ENCODE measurements at regions not wholly inside any gene's neighbourhood (a gene's known extent, or its start where the extent isn't known, plus 50 kb on each side); places are given as distances from the start of the nearest gene placed in this dataset.
"Not testable (repeated sequence)": the region's sequence is repeated elsewhere in the genome, so short reads cannot be mapped to it uniquely, and the experiment has no call there.

DNA sequence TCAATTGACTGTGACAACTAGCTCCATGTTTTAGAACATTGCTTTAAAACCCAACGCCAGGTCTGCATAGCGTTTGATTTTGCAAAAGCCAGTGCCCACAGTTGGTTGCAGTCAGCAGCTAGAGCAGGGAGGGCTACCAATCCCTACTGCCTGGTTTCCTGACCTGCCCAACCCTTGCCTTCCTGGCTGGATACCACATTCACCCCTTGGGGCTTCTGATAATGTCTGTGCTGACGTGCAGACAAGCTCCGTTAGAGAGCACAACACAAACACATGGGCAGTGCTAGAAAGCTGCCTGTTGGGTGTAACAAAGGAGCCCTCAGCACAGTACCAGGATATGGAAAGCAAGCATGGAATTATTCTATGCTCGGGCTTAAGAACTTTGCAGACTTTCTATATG is 71.4 kb upstream of the THSD7B start:
- TF ChIP-seq, protein P1, sequence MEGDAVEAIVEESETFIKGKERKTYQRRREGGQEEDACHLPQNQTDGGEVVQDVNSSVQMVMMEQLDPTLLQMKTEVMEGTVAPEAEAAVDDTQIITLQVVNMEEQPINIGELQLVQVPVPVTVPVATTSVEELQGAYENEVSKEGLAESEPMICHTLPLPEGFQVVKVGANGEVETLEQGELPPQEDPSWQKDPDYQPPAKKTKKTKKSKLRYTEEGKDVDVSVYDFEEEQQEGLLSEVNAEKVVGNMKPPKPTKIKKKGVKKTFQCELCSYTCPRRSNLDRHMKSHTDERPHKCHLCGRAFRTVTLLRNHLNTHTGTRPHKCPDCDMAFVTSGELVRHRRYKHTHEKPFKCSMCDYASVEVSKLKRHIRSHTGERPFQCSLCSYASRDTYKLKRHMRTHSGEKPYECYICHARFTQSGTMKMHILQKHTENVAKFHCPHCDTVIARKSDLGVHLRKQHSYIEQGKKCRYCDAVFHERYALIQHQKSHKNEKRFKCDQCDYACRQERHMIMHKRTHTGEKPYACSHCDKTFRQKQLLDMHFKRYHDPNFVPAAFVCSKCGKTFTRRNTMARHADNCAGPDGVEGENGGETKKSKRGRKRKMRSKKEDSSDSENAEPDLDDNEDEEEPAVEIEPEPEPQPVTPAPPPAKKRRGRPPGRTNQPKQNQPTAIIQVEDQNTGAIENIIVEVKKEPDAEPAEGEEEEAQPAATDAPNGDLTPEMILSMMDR (optimal IDR thresholded peaks at IDR 0.05 in 1 of 3, IDR thresholded peaks at IDR 0.05 in 1 of 3, conservative IDR thresholded peaks at IDR 0.05 in 1 of 3; ENCODE audit: extremely low read depth in 1 of 3, insufficient read depth in 2 of 3, low read length in 3 of 3): no peak
- TF ChIP-seq EZH2 (IDR thresholded peaks at IDR 0.05; ENCODE audit: low read length): no peak
- no peaks in the 10 kb centered on the region for H3K27me3 ChIP-seq (ENCODE audit: control insufficient read depth, extremely low read depth, insufficient read depth, low read length)
- dilution Hi-C loops (cut with MboI; ENCODE audit: extremely low pct_ligation_motif_present, low sequenced_read_pairs): no loop called here
- no peak overlapping the region for H2AFZ ChIP-seq (ENCODE audit: control insufficient read depth, low read length)
- DNase-seq (ENCODE audit: low read depth, low spot score): no peak
- H3K36me3 ChIP-seq (ENCODE audit: control insufficient read depth in 2 of 2, extremely low read depth in 1 of 2, insufficient read depth in 2 of 2, low read length in 2 of 2): no peaks in the 10 kb centered on the region
- H4K20me1 ChIP-seq (ENCODE audit: control insufficient read depth, extremely low read depth, insufficient read depth, low read length): no peaks in the 10 kb centered on the region
- no peak overlapping the region for H3K9ac ChIP-seq (ENCODE audit: control insufficient read depth, extremely low read depth, insufficient read depth, low read length)
- H3K27ac ChIP-seq (ENCODE audit: control insufficient read depth, insufficient read depth, low read length): no peak overlapping the region
- no peaks in the 10 kb centered on the region for H3K79me2 ChIP-seq (ENCODE audit: control insufficient read depth, insufficient read depth, low read length)
- no peak overlapping the region for H3K4me3 ChIP-seq (ENCODE audit: control insufficient read depth in 2 of 3, extremely low read depth in 1 of 3, insufficient read depth in 2 of 3, low read depth in 1 of 3, low read length in 3 of 3)
- no peaks in the 10 kb centered on the region for H3K9me3 ChIP-seq (ENCODE audit: control insufficient read depth, low read depth, low read length)
- FAIRE-seq: no peak
- H3K9me1 ChIP-seq (ENCODE audit: control insufficient read depth, extremely low read depth, insufficient read depth, low read length): no peaks in the 10 kb centered on the region
- H3K4me2 ChIP-seq (ENCODE audit: control insufficient read depth, extremely low read depth, insufficient read depth, low read depth, low read length): no peak overlapping the region
- no peaks in the 10 kb centered on the region for H3K4me1 ChIP-seq (ENCODE audit: control insufficient read depth, extremely low read depth, insufficient read depth, low read length)

DNA sequence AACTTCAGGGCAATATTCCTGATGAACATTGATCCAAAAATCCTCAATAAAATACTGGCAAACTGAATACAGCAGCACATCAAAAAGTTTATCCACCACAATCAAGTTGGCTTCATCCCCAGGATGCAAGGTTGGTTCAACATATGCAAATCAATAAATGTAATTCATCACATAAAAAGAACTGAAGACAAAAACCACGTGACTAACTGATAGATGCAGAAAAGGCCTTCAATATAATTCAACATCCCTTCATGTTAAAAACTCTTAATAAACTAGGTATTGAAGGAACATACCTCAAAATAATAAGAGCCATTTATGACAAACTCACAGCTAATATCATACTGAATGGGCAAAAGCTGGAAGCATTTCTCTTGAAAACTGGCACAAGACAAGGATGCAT is 85.3 kb upstream of the THSD7B start:
- H3K9me1 ChIP-seq (ENCODE audit: control insufficient read depth, extremely low read depth, insufficient read depth, low read length); H3K79me2 ChIP-seq (ENCODE audit: control insufficient read depth, insufficient read depth, low read length); dilution Hi-C loops (cut with MboI; ENCODE audit: extremely low pct_ligation_motif_present, low sequenced_read_pairs); H3K4me2 ChIP-seq (ENCODE audit: control insufficient read depth, extremely low read depth, insufficient read depth, low read depth, low read length); H4K20me1 ChIP-seq (ENCODE audit: control insufficient read depth, extremely low read depth, insufficient read depth, low read length); H3K4me3 ChIP-seq (ENCODE audit: control insufficient read depth in 2 of 3, extremely low read depth in 1 of 3, insufficient read depth in 2 of 3, low read depth in 1 of 3, low read length in 3 of 3); H3K9me3 ChIP-seq (ENCODE audit: control insufficient read depth, low read depth, low read length); H2AFZ ChIP-seq (ENCODE audit: control insufficient read depth, low read length); DNase-seq (ENCODE audit: low read depth, low spot score); FAIRE-seq; H3K9ac ChIP-seq (ENCODE audit: control insufficient read depth, extremely low read depth, insufficient read depth, low read length); H3K4me1 ChIP-seq (ENCODE audit: control insufficient read depth, extremely low read depth, insufficient read depth, low read length); H3K27ac ChIP-seq (ENCODE audit: control insufficient read depth, insufficient read depth, low read length); H3K36me3 ChIP-seq (ENCODE audit: control insufficient read depth in 2 of 2, extremely low read depth in 1 of 2, insufficient read depth in 2 of 2, low read length in 2 of 2); H3K27me3 ChIP-seq (ENCODE audit: control insufficient read depth, extremely low read depth, insufficient read depth, low read length): not testable (repeated sequence)

DNA sequence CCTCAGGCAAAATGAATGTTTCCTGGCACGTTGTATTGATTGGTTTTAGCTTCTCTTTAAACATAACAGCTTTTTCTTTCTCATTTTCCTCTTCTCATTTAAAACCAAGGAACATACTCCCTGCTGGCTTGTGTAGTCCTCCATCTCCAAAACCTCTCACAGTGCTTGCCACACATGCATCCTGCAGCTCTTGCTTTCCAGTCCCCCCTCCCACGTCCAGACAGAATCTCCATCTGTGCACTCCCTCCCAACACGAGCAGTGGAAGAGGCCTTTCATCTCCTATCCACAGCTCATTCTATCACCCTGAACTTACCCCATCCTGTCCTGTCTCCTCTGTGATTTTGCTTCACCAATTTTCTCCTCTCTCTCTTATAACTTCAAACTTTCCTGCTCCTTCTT is 99.6 kb upstream of the THSD7B start:
- Histone ChIP-seq H3K9me3 (ENCODE audit: control insufficient read depth, low read depth, low read length) (no peaks in the 10 kb centered on the region), H3K4me1 (ENCODE audit: control insufficient read depth, extremely low read depth, insufficient read depth, low read length) (no peaks in the 10 kb centered on the region), H3K9me1 (ENCODE audit: control insufficient read depth, extremely low read depth, insufficient read depth, low read length) (no peaks in the 10 kb centered on the region), H4K20me1 (ENCODE audit: control insufficient read depth, extremely low read depth, insufficient read depth, low read length) (no peaks in the 10 kb centered on the region), H3K4me3 (ENCODE audit: control insufficient read depth in 2 of 3, extremely low read depth in 1 of 3, insufficient read depth in 2 of 3, low read depth in 1 of 3, low read length in 3 of 3) (no peak overlapping the region), H3K27me3 (ENCODE audit: control insufficient read depth, extremely low read depth, insufficient read depth, low read length) (no peaks in the 10 kb centered on the region), H2AFZ (ENCODE audit: control insufficient read depth, low read length) (no peak overlapping the region), H3K27ac (ENCODE audit: control insufficient read depth, insufficient read depth, low read length) (no peak overlapping the region), H3K79me2 (ENCODE audit: control insufficient read depth, insufficient read depth, low read length) (no peaks in the 10 kb centered on the region), H3K4me2 (ENCODE audit: control insufficient read depth, extremely low read depth, insufficient read depth, low read depth, low read length) (no peak overlapping the region), H3K9ac (ENCODE audit: control insufficient read depth, extremely low read depth, insufficient read depth, low read length) (no peak overlapping the region), H3K36me3 (ENCODE audit: control insufficient read depth in 2 of 2, extremely low read depth in 1 of 2, insufficient read depth in 2 of 2, low read length in 2 of 2) (no peaks in the 10 kb centered on the region)
- no peak for FAIRE-seq
- no peak for DNase-seq (ENCODE audit: low read depth, low spot score)
- dilution Hi-C loops (cut with MboI; ENCODE audit: extremely low pct_ligation_motif_present, low sequenced_read_pairs): no loop called here
- no peak for TF ChIP-seq EZH2 (IDR thresholded peaks at IDR 0.05; ENCODE audit: low read length)
- TF ChIP-seq, protein P1 (optimal IDR thresholded peaks at IDR 0.05 in 1 of 3, IDR thresholded peaks at IDR 0.05 in 1 of 3, conservative IDR thresholded peaks at IDR 0.05 in 1 of 3; ENCODE audit: extremely low read depth in 1 of 3, insufficient read depth in 2 of 3, low read length in 3 of 3): no peak

Measured in keratinocyte (primary cell).